Psoas muscle (tissue), 7 donors: ENCODE measurements at regions not wholly inside any gene's neighbourhood (a gene's known extent, or its start where the extent isn't known, plus 50 kb on each side); places are given as distances from the start of the nearest gene placed in this dataset.

ENCODE experiments used
- ATAC-seq, 4 donors: fragments of 200-7000 bp; cut with Tn5 transposase; one replicate each; pipeline ENCODE4 v1.9.1; 2020; ENCODE audit warnings: moderate library complexity in 3 of 4, mild to moderate bottlenecking in 2 of 4
- DNase-seq, 2 donors: peaks; one replicate each; pipeline ENCODE4 v3.0.0-alpha.2; 2020
- H3K27ac ChIP-seq: fragments of 200-600 bp; one replicate; pipeline ENCODE4 v1.8.0; 2022
- H3K27me3 ChIP-seq, 3 donors: fragments of 200-600 bp in 1 of 3; one replicate each; pipeline versions ENCODE4 v1.6.1 to v1.8.0; 2013 to 2022; ENCODE audit warnings: low read length in 2 of 3, mild to moderate bottlenecking in 2 of 3, moderate library complexity in 1 of 3; ENCODE audit not compliant: insufficient read depth in 3 of 3
- H3K36me3 ChIP-seq, 2 donors: fragments of 200-600 bp in 1 of 2; one replicate each; pipeline versions ENCODE4 v1.6.1 to v1.8.0; 2013 to 2022; ENCODE audit warnings: low read depth in 1 of 2, mild to moderate bottlenecking in 1 of 2, moderate library complexity in 1 of 2; ENCODE audit not compliant: insufficient read depth in 1 of 2
- H3K4me1 ChIP-seq: fragments of 200-600 bp; one replicate; pipeline ENCODE4 v1.8.0; 2022
- H3K4me3 ChIP-seq: fragments of 200-600 bp; one replicate; pipeline ENCODE4 v1.8.0; 2022; ENCODE audit warnings: mild to moderate bottlenecking
- H3K9me3 ChIP-seq: fragments of 200-600 bp; one replicate; pipeline ENCODE4 v1.8.0; 2022
- CTCF ChIP-seq: fragments of 200-600 bp; IDR thresholded peaks from one replicate; pipeline ENCODE4 v1.8.0; 2022; ENCODE audit warnings: antibody characterized with exemption
- WGBS, 3 donors: extraction: QIAGEN DNeasy Blood & Tissue Kit; methylation state at CpG; one replicate each; pipeline versions ENCODE4 v1.1.6 to v1.1.7; 2013; 5-methylcytosine and 5-hydroxymethylcytosine counted together
- intact Hi-C, 2 donors: fragments of 100-400 bp; cut with DNase I; formaldehyde crosslinking; loops; one replicate each; pipeline versions ENCODE4 v1.11.0 to v1.14.2; 2022
- donor health status: healthy with polysubstance abuse.
- donor health status: DM: no; HTN: no; CAD: no; lungs with moderate emphysema.
- donor health status: Bipolar disorder and iron deficiency.
- donor health status: healthy.
- donor health status: DM: yes; HTN: yes; CAD: no.
- donor health status: DM: no; HTN: no; CAD: no.
- donor health status: DM: yes; HTN: yes; CAD: no.

GRCh38 chr15:95141486-95141885 is 910.1 kb downstream of the MCTP2 start:
- Histone ChIP-seq H3K36me3 (no peaks in the 10 kb centered on the region), H3K9me3 (no peaks in the 10 kb centered on the region), H3K4me1 (no peaks in the 10 kb centered on the region), H3K27ac (no peak overlapping the region), H3K27me3 (no peaks in the 10 kb centered on the region), H3K4me3 (no peak overlapping the region)
- 82 to 93% (median 83%) methylated on average over 2 of the region's 2 CpGs for WGBS, 3 donors
- DNase-seq = no peak
- no peak for TF ChIP-seq CTCF
- no peak for ATAC-seq
- intact Hi-C loops = no loop called here

- intact Hi-C loops = no loop called here
- Histone ChIP-seq H3K9me3 (no peaks in the 10 kb centered on the region), H3K4me1 (no peaks in the 10 kb centered on the region), H3K27ac (no peak overlapping the region), H3K27me3 (no peaks in the 10 kb centered on the region), H3K36me3 (no peaks in the 10 kb centered on the region), H3K4me3 (no peak overlapping the region)
- ATAC-seq = no peak
- no peak for DNase-seq
- 89 to 97% (median 89%) methylated on average over 1 of the region's 1 CpG for WGBS, 3 donors
- no peak for TF ChIP-seq CTCF
Observed at GRCh38 chr15:95142531-95142930, 911.2 kb downstream of the MCTP2 start.

GRCh38 chr15:95146481-95146880 is 915.1 kb downstream of the MCTP2 start:
- intact Hi-C loops = no loop called here
- WGBS, 3 donors = 66 to 73% (median 68%) methylated on average over 5 of the region's 5 CpGs

GRCh38 chr15:95148183-95148582 is 916.8 kb downstream of the MCTP2 start:
- 80 to 86% (median 83%) methylated on average over 2 of the region's 2 CpGs for WGBS, 3 donors
- Histone ChIP-seq H3K27me3 (no peaks in the 10 kb centered on the region), H3K9me3 (no peaks in the 10 kb centered on the region), H3K4me1 (no peaks in the 10 kb centered on the region), H3K36me3 (no peaks in the 10 kb centered on the region), H3K27ac (no peak overlapping the region), H3K4me3 (no peak overlapping the region)
- DNase-seq (no peak), ATAC-seq (no peak)
- no peak for TF ChIP-seq CTCF
- intact Hi-C loops = no loop called here

More at GRCh38 chr15:95146481-95146880, 915.1 kb downstream of the MCTP2 start:
- Histone ChIP-seq H3K4me3 (no peak overlapping the region), H3K27ac (no peak overlapping the region), H3K36me3 (no peaks in the 10 kb centered on the region), H3K27me3 (no peaks in the 10 kb centered on the region), H3K4me1 (no peaks in the 10 kb centered on the region), H3K9me3 (no peaks in the 10 kb centered on the region)
- TF ChIP-seq CTCF = no peak
- DNase-seq = no peak
- no peak for ATAC-seq

- H3K36me3 ChIP-seq = no peaks in the 10 kb centered on the region
- no peak for DNase-seq
- 78 to 89% (median 88%) methylated on average over 3 of the region's 3 CpGs for WGBS, 3 donors
- no peaks in the 10 kb centered on the region for H3K27me3 ChIP-seq
- no peaks in the 10 kb centered on the region for H3K4me1 ChIP-seq
- no peaks in the 10 kb centered on the region for H3K9me3 ChIP-seq
- no peak overlapping the region for H3K27ac ChIP-seq
- ATAC-seq = no peak
- no peak for TF ChIP-seq CTCF
- intact Hi-C loops = no loop called here
- H3K4me3 ChIP-seq = no peak overlapping the region
Observed at GRCh38 chr15:95149036-95149435, 917.7 kb downstream of the MCTP2 start.
